PFSK-1 (cell line): ENCODE measurements at regions not wholly inside any gene's neighbourhood (a gene's known extent, or its start where the extent isn't known, plus 50 kb on each side); places are given as distances from the start of the nearest gene placed in this dataset.

Experiments
- FOXP2 ChIP-seq: optimal IDR thresholded peaks from 2 replicates; pipeline ENCODE3; 2011; ENCODE audit warnings: borderline replicate concordance, control low read depth, inconsistent platforms; ENCODE audit not compliant: insufficient read depth; ENCODE audit errors: extremely low read length, extremely low read depth
- POLR2AphosphoS5 ChIP-seq: IDR thresholded peaks from 2 replicates; pipeline ENCODE4 v1.6.1; 2012; ENCODE audit warnings: low read depth, mild to moderate bottlenecking, control low read depth, low read length, moderate library complexity
- SIN3A ChIP-seq: IDR thresholded peaks from 2 replicates; pipeline ENCODE4 v1.6.1; 2012; ENCODE audit warnings: mild to moderate bottlenecking, low read length, moderate library complexity, borderline replicate concordance; ENCODE audit not compliant: insufficient read depth
- TAF1 ChIP-seq: IDR thresholded peaks from 2 replicates; pipeline ENCODE4 v1.6.1; 2012; ENCODE audit warnings: low read length, control low read depth, borderline replicate concordance; ENCODE audit not compliant: insufficient read depth
- TF ChIP-seq, protein P1 (sequence below), 2 experiments: IDR thresholded peaks; 2 replicates each; pipeline versions ENCODE4 v1.6.1 to v1.8.0; 2011 to 2012; ENCODE audit warnings: low read depth in 2 of 2, low read length in 2 of 2, control low read depth in 1 of 2, inconsistent platforms in 1 of 2, mild to moderate bottlenecking in 1 of 2, moderate library complexity in 1 of 2; ENCODE audit not compliant: insufficient read depth in 1 of 2

DNA sequence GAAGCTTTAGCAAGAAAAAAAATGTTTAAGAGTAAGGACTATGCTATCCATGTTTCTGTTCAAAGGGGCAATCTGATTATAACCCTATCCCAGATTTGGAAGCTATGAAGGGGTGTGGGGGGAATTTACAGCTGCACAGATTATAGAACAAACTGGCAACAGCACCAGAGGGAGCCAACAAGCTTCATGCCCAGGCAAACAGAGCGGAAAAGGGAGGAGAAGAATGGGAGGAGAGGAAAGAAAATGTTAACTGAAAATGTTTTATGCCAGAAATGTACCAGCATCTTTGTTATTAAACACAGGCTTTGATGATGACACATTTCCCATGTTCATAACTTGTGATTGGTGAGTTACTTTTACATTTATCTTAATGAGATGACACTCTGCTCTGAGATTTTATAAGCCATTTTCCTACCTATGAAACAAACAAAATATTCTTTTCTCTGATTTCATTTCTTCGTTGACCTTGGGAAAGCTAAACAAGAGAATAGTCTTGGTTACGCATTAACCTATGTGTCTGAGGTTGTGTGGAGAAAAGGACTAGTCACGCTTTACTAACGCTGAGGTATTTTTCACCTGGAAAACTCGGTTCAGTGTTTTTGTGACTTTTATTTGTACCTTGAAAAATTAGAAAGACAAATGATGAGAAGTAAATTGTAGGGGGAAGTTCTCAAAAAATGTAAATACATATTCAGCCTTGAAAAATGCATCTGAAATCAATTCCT lies 235.8 kb upstream of the MIR17HG start:
- TF ChIP-seq, protein P1, sequence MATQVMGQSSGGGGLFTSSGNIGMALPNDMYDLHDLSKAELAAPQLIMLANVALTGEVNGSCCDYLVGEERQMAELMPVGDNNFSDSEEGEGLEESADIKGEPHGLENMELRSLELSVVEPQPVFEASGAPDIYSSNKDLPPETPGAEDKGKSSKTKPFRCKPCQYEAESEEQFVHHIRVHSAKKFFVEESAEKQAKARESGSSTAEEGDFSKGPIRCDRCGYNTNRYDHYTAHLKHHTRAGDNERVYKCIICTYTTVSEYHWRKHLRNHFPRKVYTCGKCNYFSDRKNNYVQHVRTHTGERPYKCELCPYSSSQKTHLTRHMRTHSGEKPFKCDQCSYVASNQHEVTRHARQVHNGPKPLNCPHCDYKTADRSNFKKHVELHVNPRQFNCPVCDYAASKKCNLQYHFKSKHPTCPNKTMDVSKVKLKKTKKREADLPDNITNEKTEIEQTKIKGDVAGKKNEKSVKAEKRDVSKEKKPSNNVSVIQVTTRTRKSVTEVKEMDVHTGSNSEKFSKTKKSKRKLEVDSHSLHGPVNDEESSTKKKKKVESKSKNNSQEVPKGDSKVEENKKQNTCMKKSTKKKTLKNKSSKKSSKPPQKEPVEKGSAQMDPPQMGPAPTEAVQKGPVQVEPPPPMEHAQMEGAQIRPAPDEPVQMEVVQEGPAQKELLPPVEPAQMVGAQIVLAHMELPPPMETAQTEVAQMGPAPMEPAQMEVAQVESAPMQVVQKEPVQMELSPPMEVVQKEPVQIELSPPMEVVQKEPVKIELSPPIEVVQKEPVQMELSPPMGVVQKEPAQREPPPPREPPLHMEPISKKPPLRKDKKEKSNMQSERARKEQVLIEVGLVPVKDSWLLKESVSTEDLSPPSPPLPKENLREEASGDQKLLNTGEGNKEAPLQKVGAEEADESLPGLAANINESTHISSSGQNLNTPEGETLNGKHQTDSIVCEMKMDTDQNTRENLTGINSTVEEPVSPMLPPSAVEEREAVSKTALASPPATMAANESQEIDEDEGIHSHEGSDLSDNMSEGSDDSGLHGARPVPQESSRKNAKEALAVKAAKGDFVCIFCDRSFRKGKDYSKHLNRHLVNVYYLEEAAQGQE (IDR thresholded peaks at IDR 0.05; ENCODE audit: insufficient read depth in 1 of 2, low read depth in 2 of 2, low read length in 2 of 2) = no peak

GRCh38 chr13:91112201-91112923 lies 235.1 kb upstream of the MIR17HG start:
- TF ChIP-seq SIN3A = no peak
- TF ChIP-seq FOXP2 = no peak
- TF ChIP-seq, protein P1 (IDR thresholded peaks at IDR 0.05; ENCODE audit: insufficient read depth in 1 of 2, low read depth in 2 of 2, low read length in 2 of 2) = no peak
- TF ChIP-seq TAF1 = no peak
- TF ChIP-seq POLR2AphosphoS5 = no peak

DNA sequence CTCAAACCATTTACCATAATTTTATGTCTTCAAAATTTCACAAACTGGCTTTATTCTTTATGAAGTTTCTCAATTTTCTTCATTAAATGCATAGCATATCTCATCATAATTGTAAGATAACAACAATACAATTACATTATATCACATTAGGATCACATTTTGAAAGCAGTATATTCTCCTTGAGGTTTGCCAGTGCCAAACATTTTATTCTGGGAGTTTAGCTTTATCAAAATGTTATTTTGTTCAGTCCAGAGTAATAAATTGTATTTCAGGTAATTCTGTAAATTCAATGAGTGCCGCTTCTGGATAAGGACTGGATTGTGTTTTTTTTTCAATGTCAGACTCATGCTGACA lies 234.6 kb upstream of the MIR17HG start:
- TF ChIP-seq FOXP2 = no peak

- TF ChIP-seq FOXP2 (no peak), POLR2AphosphoS5 (no peak), SIN3A (no peak), TAF1 (no peak)
- TF ChIP-seq, protein P1 (IDR thresholded peaks at IDR 0.05; ENCODE audit: insufficient read depth in 1 of 2, low read depth in 2 of 2, low read length in 2 of 2) = no peak
Measured at GRCh38 chr13:91115776-91116175, 231.7 kb upstream of the MIR17HG start.

GRCh38 chr13:91117351-91117750 lies 230.1 kb upstream of the MIR17HG start:
- no peak for TF ChIP-seq TAF1

DNA sequence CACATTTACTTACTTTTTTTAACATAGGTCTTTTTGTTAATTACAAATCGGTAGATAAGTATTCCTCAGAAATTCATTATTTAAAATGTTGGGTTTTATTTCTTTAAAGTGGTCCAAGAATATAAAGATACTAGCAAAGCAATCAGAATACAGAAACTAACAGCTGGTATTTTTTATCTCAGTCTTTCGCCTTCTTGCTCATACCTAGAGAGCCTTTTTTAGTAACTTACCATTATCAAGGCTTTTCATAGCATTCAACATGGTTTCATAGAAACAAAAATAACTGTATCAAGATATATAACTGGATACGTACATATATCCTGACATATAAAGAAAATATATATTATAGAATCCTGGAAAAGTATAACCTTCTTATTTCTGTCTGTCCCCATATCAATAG lies 227.8 kb upstream of the MIR17HG start:
- no peak for TF ChIP-seq TAF1
- no peak for TF ChIP-seq FOXP2
- no peak for TF ChIP-seq SIN3A
- TF ChIP-seq POLR2AphosphoS5 = no peak
- TF ChIP-seq, protein P1 (IDR thresholded peaks at IDR 0.05; ENCODE audit: insufficient read depth in 1 of 2, low read depth in 2 of 2, low read length in 2 of 2) = no peak
